ENCODE measurements at regions not wholly inside any gene's neighbourhood (a gene's known extent, or its start where the extent isn't known, plus 50 kb on each side); places are given as distances from the start of the nearest gene placed in this dataset.

DNA sequence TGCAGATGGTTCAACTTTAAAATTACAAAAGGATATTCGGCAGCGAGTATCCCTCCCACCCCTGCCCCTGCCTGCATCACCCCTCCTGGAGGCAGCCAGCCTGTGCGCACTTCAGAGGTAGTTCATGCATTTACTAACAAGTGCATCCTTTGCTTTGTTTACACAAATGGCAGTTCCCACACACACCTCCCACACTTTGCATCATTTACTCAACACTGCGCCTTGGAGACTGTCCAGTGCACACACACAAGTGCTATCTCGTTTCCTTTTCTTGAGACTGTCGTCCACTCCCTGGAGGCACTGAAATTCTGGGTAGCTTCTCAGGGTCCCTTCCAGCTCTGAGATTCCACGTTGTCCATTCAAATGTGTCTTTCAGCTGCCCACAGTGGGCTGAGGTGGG, 53.1 kb upstream of the VSX1 start:
- Histone ChIP-seq H3K36me3 (no peaks in the 10 kb centered on the region), H3K27me3 (no peaks in the 10 kb centered on the region), H3K4me3 (ENCODE audit: low read depth, low read length) (no peak overlapping the region), H3K9me3 (no peaks in the 10 kb centered on the region), H3K4me1 (no peaks in the 10 kb centered on the region)
- DNase-seq, result no peak
- TF ChIP-seq, protein P1, sequence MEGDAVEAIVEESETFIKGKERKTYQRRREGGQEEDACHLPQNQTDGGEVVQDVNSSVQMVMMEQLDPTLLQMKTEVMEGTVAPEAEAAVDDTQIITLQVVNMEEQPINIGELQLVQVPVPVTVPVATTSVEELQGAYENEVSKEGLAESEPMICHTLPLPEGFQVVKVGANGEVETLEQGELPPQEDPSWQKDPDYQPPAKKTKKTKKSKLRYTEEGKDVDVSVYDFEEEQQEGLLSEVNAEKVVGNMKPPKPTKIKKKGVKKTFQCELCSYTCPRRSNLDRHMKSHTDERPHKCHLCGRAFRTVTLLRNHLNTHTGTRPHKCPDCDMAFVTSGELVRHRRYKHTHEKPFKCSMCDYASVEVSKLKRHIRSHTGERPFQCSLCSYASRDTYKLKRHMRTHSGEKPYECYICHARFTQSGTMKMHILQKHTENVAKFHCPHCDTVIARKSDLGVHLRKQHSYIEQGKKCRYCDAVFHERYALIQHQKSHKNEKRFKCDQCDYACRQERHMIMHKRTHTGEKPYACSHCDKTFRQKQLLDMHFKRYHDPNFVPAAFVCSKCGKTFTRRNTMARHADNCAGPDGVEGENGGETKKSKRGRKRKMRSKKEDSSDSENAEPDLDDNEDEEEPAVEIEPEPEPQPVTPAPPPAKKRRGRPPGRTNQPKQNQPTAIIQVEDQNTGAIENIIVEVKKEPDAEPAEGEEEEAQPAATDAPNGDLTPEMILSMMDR (IDR thresholded peaks at IDR 0.05; ENCODE audit: low read depth, low read length), result no peak

GRCh38 chr20:25136056-25136455, 54.1 kb upstream of the VSX1 start:
- Histone ChIP-seq H3K4me3 (ENCODE audit: low read depth, low read length) (no peak overlapping the region), H3K36me3 (no peaks in the 10 kb centered on the region), H3K9me3 (no peaks in the 10 kb centered on the region), H3K4me1 (no peaks in the 10 kb centered on the region), H3K27me3 (no peaks in the 10 kb centered on the region)
- TF ChIP-seq, protein P1 (IDR thresholded peaks at IDR 0.05; ENCODE audit: low read depth, low read length), result no peak
- DNase-seq, result no peak

- 0 out of 2 replicates have a peak, but pooled peaks cover 2% of the 10 kb centered on the region for H3K27me3 ChIP-seq
- TF ChIP-seq, protein P1 (IDR thresholded peaks at IDR 0.05; ENCODE audit: low read depth, low read length), result no peak
- no peak overlapping the region for H3K4me3 ChIP-seq (ENCODE audit: low read depth, low read length)
- no peaks in the 10 kb centered on the region for H3K9me3 ChIP-seq
- DNase-seq, result no peak
- H3K4me1 ChIP-seq, result no peaks in the 10 kb centered on the region
- H3K36me3 ChIP-seq, result no peaks in the 10 kb centered on the region
Observed at GRCh38 chr20:25136643-25137559, 55.0 kb upstream of the VSX1 start.

GRCh38 chr20:25139029-25139705, 56.3 kb upstream of the ENTPD6 start:
- peaks cover 5% of the 10 kb centered on the region; the same call in 1 of the 2 replicates for H3K27me3 ChIP-seq
- DNase-seq, result no peak
- H3K4me1 ChIP-seq, result no peaks in the 10 kb centered on the region
- H3K36me3 ChIP-seq, result no peaks in the 10 kb centered on the region
- no peaks in the 10 kb centered on the region for H3K9me3 ChIP-seq
- TF ChIP-seq, protein P1 (IDR thresholded peaks at IDR 0.05; ENCODE audit: low read depth, low read length), result peak; percentile 14; the same call in 1 of the 2 replicates
- H3K4me3 ChIP-seq (ENCODE audit: low read depth, low read length), result no peak overlapping the region

GRCh38 chr20:25140968-25141367, 54.5 kb upstream of the ENTPD6 start:
- Histone ChIP-seq H3K4me1 (no peaks in the 10 kb centered on the region), H3K4me3 (ENCODE audit: low read depth, low read length) (no peak overlapping the region), H3K9me3 (no peaks in the 10 kb centered on the region), H3K36me3 (no peaks in the 10 kb centered on the region), H3K27me3 (peaks cover 5% of the 10 kb centered on the region; the same call in 1 of the 2 replicates)
- TF ChIP-seq, protein P1 (IDR thresholded peaks at IDR 0.05; ENCODE audit: low read depth, low read length), result no peak
- no peak for DNase-seq

Data from BE2C (cell line).